HG02943 (cell line): ENCODE measurements at regions not wholly inside any gene's neighbourhood (a gene's known extent, or its start where the extent isn't known, plus 50 kb on each side); places are given as distances from the start of the nearest gene placed in this dataset.

Source experiments
- ATAC-seq: cut with Tn5 transposase; IDR thresholded peaks from one replicate; pipeline ENCODE4 v1.9.1; 2021; ENCODE audit warnings: mild to moderate bottlenecking, low read depth, moderate library complexity; ENCODE audit not compliant: unreplicated experiment

DNA sequence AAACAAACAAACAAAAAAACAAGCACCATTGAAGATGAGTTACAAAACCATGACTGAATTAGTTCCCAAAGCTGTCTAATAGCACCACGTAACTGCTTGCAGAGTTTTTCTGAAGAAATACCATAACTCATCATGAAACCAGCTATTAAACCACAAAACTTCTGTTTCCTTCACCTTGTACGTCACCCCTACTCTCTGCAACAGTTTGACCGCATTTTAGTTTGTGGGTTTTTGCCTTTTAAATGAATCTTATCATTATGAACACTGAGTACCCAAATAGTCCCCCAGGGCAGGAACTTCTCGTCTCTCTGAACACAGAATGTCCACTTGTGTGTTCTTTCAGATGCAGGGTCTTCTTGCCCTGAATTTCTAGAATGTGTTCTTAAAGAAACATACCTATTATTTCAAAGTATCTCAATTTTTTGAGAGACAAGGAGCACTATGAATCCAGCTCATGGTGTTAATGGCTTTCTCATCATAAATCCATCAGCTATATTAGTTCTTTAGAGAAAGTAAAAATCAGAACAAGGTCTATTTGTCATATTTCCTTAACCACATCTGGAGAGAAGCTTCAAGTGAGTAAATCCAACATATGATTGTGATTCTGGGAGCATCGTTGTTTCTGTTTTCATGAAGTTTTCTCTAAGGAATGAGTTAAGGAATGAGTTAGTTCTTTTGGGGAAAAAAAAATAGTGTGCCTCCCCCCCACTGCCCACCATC lies 210.6 kb downstream of the AUH start:
- ATAC-seq = peak; percentile 63

DNA sequence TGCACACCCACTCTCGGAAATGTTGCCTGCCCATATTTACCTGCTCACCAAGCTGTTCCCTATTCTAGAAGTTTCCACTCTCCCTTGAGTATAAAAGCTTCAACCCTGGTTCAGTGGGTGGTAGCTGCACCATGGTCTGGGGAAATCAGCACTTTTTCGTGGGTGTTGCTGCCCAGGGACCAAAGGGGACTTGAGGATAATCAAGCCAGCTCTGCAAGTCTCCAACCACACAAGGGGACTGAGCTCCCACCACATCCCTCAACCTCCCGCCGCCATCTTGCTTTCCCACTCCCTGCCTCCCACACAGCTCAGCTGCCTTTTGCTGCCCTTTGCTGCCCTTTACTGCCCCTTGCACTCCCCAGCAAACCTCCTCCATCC lies 210.0 kb downstream of the AUH start:
- no peak for ATAC-seq

DNA sequence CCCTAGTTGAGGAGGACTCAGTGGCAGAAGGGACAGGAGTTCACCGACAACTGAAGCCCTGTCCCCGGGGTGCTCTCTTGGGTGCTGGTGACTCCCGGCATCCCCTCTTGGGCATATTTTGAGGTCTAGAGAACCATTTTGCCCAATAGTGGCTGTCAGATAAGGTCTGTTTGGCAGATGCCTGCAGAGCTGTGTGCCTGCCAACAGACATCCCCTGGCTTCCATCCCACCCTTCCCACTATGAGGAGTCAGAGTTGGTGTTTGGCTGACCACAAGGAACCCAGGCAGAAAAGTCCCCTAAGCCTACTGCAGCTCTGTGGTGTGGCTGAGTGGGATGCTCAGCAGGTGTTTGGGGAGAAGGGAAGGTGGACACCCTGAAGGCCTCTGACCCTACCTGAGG lies 207.0 kb downstream of the AUH start:
- ATAC-seq = no peak

DNA sequence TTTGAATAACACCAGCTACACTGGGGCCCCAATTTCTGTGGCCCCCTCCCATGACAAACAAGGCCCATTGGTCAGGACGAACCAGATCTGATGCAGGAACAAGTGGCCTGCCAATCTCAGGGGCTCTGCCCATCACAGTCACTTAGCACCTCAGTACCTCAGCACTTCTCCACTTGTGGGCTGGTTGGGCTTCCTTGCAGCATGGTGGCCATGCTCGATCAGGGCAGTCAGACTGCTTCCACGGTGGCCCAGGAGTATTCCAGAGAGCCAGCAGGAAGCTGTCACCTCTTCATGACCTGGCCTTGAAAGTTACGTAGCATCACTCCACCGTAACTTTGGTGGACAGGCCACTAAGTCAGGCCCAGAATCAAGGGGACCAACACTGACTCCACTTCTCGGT lies 206.5 kb downstream of the AUH start:
- ATAC-seq = no peak

DNA sequence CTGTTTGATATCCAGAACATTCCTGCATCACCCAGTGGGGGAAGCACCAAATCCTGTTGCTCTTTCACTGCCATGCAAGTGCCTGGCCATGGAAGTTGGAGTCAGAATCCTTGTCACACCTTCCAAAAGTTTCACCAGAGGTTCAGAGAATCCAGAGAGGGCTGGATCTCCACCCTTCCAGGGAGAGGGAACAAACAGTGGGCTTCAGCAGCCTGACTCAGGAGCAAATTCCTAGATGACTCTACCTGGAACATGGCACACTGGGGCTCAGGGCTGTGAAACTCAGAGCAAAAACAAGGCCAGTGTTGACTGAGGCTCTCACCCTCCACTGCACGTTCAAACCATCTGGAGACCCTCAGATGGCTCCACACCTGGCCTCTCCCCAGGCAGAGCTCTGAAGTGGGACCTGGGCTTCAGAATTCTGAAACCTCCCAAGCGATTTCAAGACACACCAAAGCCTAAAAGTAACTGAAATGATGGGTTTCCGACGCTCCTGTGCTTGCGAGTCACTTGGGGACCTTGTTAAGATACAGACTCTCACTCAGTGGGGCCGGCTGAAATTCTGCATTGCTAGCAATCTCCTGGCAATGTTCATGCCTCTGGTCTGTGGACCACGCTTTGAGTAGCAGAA lies 205.9 kb downstream of the AUH start:
- ATAC-seq = no peak

DNA sequence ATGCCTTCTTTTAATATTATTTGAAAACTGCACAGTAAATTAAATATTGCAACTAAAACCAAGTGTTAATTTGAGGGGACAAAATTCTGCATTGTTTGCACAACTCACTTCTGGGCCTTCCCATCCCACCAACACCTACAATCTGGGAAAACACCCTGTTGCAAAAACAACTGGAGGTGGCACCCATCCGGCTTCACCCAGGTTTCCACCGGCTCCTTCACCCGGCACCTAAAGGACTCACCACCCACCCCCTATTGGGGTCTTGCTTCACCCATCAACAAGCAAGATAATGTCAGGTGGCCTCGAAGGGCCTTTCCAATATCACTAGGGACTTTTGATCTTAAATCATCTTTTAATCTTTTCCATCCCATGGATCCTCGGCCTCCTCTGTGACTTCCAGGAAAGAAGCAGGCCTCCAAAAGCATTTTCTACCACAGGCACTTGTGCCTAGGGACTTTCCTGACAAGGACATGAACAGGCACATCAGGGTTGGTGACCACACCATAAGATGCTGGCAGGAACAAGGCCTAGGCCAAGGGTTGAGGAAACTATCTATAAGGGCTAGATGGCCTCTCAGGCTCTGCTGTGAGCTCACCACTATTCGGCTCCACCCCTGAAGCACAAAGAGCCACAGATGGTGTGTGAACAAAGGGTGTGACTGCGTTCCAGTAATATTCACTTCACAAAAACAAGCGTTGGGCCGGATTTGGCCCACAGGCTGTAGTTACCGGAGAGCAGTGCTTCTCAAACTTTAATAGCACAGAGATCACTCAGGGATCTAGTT lies 205.1 kb downstream of the AUH start:
- ATAC-seq = no peak

DNA sequence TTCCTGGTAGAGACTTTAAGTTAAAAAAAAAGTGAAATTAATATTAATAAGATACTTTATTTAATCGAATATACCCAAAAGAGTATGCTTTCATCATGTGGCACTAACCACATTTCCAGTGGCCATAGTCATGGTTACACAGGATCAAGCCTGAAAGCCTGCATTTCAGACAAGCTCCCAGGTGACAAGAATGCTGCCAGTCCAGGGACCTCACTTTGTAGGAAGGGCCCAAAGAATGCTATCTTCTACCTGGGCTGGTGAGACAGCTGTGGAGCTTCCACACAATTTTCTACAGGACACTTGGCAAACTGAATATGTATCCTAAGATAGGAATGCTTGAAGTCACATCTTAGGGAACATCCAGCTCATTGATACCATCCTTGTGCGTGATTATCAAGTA lies 203.8 kb downstream of the AUH start:
- ATAC-seq = no peak

DNA sequence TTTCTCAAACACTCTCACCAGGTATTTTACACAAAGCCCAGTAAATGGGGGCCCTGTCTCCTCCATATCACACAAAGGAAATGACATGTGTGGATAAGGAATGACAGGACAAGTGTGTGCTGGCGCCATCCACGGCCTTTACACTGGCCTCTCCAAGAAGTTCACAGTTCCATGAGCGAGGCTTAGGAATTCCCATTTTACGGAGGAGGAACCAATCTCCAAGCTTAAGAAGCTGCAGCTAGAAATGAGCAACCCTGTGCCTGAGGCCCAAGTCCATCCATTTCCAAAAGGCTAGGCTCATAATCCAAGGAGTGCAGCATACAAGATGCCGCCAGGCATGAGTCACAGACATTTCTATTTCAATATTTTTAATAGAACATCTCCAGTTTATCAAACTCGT lies 203.4 kb downstream of the AUH start:
- no peak for ATAC-seq

DNA sequence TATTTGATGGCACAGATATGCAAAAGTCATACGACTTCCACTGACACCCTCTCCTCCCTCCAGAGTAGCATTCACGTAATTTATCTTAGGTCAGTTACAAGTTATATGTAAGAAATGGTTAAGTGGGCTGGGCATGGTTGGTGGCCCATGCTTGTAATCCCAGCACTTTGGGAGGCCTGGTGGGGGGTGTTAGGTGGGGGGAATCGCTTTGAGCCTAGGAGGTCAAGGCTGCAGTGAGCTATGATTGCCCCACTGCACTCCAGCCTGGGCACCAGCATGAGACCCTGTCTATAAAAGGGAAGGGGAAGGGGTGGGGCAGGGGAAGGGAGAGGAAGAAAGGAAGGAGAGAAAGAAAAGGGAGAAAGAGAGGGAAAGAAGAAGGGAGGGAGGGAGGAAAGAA lies 202.8 kb downstream of the AUH start:
- ATAC-seq = no peak

DNA sequence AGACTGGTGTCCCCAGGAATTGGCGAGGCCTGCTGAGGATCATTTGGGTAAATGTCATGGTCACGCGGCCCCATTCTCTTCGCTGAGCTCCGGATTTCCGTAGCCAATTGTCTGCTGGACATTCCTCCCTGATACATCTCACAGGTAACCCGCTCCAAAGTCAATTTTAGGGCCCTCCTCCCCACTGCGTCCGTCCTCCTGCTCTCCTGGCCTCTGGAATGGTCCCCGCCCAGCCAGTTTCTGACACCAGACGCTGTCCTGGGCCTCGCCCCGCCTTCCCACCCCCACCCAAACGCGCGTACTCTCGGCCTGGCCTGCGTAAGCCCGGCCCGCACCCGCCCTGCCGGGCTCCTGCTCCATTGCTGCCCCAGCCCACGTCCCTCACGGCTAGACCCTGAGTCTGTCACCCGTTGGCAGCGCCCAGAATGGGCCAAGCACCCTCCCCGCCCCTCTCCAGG lies 202.0 kb downstream of the AUH start:
- no peak for ATAC-seq

DNA sequence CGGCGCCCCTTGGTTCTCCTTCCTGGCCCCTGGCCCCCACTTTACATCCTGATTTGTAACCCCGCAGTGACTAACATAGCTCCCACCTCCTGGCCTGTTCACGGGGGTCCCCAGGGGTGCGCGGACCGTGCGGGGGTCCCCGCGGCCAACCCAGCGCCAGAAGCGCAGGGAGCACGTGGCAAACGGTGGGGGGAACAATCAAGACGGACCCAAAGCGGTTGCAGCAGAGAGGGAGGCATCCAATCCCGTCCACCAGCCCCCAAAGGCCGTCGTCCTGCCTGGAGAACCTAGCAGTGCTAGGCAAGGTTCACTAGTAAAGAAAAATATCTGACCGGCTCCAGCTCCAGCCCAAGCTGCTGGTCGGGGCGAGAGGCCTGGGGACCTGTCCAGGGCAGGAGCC lies 201.5 kb downstream of the AUH start:
- no peak for ATAC-seq

DNA sequence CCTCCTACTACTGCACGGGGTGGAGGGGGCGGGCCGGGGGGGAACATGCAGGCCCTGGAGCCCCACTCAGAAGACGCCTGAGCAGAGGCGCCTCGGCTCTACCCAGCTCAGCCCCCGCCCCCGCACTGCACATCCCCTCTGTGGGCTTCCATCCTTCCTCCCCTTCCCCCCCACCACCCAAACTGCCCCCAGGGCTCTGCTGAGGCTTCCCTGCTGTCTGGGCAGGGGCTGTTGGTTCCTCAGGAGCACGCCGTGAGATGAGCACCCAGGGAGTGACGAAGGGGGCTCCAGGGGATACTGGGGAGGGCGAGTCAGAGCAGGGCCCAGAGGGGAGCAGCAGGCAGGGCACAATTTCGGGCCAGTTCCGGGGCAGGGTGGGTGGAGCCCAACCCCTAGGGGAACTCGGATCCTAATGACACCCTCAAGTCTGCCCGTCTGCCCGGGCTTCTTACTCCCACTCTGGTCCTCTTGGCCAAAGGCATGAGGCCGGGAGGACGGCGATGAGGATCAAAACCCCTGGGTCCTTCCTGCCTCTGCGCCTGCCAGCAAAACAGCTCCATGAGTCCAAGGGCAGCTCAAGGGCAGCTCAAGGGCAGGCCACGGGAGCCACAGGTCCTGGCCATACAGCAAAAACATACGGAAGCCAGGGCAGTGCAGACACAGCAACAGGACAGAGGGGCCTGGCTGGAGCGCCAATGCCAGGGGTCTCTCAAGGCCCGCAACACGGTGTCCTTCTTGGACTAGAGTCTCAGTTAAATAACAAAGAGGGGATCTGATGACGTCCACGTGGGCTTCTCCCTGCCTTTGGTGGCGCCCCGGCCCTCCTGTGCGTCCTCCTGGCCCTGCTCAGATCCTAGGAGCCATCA lies 200.9 kb downstream of the AUH start:
- no peak for ATAC-seq

DNA sequence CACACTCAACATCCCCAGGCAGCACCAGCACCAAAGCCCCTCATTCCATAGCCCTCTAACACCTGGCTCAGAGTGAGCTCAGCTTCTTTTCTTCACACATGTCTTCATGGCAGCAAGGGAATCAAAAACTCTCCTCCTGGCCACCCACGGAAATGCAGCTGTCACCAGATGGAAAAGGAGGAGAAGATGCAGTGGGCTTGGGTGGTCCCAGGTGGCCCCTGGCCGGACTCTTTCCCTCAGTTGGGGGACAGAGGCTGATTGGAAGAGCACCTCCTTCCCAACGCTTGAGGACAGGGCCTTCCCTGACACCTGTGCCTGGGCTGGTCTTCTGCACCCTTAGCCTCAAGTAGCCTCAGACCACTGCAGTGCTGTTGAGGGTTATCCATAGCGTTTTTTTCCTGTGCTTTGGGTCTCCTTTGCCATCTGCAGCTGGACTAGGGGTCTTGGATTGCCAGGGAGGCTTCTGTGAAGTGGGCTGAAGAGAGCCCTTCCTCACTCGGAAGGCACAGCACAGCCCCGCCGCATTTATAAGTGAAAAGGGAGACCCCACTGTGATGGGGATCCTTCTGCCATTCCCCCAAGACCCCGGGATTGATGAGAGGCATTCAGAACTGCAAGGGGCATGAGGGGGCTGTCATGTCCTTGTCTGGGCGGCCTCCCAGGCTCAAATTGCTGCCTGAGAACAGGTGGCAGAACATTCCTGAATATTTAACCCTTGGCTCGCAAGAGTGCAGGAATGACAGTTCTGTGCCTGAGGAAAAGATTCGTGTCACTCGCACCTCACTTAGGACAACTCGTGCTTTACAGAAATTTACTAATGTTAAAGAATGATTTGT lies 200.0 kb downstream of the AUH start:
- ATAC-seq = no peak

DNA sequence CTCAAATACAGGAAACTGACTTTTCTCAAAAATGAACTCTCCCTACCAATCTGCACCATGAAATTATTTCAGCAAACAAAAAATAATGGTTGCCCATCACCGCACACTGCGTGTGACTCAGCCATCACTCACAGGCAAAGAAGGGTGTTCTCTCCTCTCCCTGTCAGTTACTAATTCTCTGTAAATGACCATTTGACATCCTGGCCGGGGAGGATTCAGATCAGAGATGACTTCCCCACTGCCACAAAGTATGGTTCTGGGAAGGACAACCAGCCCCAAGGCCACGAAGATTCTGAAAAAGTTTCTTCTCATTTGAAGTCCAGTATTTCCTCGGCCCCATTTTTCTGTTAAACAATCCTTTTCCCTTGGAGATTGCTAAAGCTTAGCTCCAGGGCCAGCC lies 199.4 kb downstream of the AUH start:
- no peak for ATAC-seq

DNA sequence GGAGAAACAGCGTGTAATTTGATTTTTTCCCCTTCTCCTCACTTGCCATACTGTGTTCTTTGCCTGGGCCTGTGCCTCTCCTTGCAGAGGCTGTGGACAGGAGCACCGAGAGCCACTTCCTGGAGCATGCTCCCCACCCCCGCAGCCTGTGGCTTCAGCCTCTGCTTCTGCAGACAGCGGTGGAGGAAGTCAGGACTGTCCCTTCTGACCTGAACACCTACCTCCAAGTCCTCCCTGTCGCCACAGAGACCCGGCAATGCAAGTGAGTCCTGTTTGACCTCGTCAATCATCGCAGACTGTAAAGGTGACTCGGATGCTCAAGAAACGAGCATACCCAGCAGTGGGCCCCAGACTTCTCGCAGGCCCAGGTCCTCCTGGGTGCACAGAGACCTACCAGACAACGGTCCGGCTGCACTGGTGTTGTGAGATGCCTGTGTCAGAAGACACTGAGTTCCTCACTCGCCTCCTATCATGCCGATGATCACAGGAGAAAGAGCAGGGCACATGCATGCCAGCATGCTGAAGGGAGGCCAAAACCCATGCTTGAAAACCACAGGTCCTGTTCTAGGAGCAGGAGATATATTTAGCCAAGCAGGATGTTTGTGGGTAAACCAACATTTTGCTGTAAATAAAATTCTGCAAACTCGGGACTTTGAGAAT lies 198.8 kb downstream of the AUH start:
- no peak for ATAC-seq

DNA sequence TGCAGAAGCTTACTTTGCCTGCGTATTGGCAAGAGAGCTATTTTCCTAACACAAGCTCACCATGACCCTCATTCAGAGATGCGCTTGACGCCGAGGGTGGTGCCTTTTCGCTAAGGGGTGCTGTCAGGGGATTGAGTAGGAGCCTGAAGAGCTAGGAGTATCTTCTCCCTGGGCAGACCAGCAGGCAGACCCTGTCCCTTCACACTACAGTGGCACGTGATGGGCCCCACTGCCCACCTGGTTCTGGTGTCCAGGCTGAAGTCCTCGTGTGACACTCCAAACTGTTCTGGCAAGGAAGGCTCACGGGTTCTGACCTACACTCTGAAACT lies 198.3 kb downstream of the AUH start:
- no peak for ATAC-seq

DNA sequence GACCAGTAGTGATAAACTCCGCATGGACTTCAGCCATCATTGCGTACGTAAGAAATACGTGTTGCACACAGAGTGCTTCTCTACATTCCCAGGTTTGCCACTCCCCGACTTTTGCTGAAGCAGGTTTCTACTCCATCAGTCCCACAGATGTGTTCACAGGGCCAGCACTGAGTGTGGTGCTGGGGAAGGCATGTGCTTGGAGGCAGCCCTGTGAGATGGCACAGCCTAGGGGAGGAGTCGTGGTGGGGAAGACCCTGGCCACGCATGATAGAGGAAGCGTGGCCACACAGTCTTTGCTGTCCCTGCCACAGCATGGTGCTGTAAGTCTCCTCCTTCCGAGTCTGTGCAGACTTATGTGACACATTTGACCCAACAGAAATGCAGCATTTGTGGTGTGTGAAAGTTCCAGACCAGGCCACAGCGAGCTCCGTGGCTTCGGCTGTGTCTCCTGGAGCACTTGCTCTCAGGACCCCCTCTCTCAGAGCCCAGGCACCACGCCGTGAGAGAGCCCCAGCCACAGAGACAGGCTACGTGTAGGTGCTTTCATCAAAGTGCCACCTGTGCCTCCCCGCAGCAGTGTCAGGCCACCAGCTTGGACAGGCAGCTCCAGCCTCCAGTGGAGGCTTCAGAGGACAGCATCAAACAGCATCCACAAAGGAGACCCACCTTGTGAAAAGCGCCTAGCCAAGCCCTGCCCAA lies 197.8 kb downstream of the AUH start:
- no peak for ATAC-seq
